BLaER1 (cell line): ENCODE measurements at regions not wholly inside any gene's neighbourhood (a gene's known extent, or its start where the extent isn't known, plus 50 kb on each side); places are given as distances from the start of the nearest gene placed in this dataset.
A peak's percentile ranks its signal among the peaks of the same experiment; 100 is the strongest.

Experiments
- H3K27ac ChIP-seq: shearing (Covaris generic); formaldehyde crosslinking; 2 replicates; pipeline ENCODE4 v1.8.1; 2022
- H3K27me3 ChIP-seq: shearing (Covaris generic); formaldehyde crosslinking; 2 replicates; pipeline ENCODE4 v1.8.1; 2022
- H3K36me3 ChIP-seq: shearing (Covaris generic); formaldehyde crosslinking; 2 replicates; pipeline ENCODE4 v1.8.1; 2022
- H3K4me1 ChIP-seq: shearing (Covaris generic); formaldehyde crosslinking; 2 replicates; pipeline ENCODE4 v1.8.1; 2022
- H3K4me2 ChIP-seq: shearing (Covaris generic); formaldehyde crosslinking; 2 replicates; pipeline ENCODE4 v1.8.1; 2022
- H3K4me3 ChIP-seq: shearing (Covaris generic); formaldehyde crosslinking; 2 replicates; pipeline ENCODE4 v1.8.1; 2022
- H3K9ac ChIP-seq: shearing (Covaris generic); formaldehyde crosslinking; 2 replicates; pipeline ENCODE4 v1.8.1; 2022
- H3K9me3 ChIP-seq: shearing (Covaris generic); formaldehyde crosslinking; 2 replicates; pipeline ENCODE4 v1.8.1; 2022
- H4K20me1 ChIP-seq: shearing (Covaris generic); formaldehyde crosslinking; 2 replicates; pipeline ENCODE4 v1.8.1; 2022
- Cebpa-rat ChIP-seq: shearing (Covaris generic); IDR thresholded peaks from 2 replicates; pipeline ENCODE4 v1.8.1; 2022

DNA sequence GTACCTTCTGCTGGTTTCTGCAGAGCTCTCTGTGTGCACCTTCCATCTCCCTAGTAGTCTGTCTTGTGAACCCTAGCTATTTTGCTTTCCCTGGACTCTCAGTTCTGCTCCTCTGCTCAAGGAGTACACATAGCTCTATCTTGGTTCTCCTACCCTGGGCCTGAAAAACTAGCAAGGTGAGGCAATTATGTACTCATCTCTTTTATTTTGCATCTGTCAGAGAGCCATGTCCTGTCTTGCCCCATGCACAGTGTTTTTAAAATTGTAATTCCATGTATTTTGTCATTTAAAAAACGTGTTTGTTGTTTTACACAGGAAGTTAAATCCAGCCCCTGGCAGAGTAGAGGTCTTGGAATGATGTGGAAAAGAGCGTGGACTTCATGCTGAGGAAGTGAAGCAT is 684.9 kb upstream of the CPEB2 start:
- H3K9ac ChIP-seq: no peak overlapping the region
- H3K27me3 ChIP-seq: no peaks in the 10 kb centered on the region
- no peak overlapping the region for H3K27ac ChIP-seq
- H3K4me2 ChIP-seq: no peak overlapping the region
- H3K4me1 ChIP-seq: peaks cover 7% of the 10 kb centered on the region
- H3K4me3 ChIP-seq: no peak overlapping the region
- H3K9me3 ChIP-seq: no peaks in the 10 kb centered on the region
- no peaks in the 10 kb centered on the region for H3K36me3 ChIP-seq
- no peak for TF ChIP-seq Cebpa-rat
- H4K20me1 ChIP-seq: no peaks in the 10 kb centered on the region

DNA sequence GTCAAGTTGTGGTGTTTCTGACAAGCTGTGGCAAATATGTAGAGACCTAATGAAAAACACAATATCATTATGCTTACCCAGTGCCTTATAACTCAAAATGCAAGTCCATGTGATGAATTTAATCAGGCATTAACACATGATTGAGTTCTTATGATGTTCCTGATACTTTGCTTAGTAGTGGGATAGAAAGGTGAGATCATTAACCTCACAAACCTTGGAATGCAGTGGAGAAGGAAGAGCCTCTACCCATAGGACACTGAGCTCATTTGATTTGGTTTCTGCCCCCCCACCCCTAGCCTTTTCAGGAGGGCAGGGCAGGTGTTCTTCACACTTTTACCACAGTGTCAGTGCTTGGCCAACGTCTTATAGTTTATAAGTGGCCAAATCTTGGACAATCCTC is 683.6 kb upstream of the CPEB2 start:
- TF ChIP-seq Cebpa-rat: no peak
- H3K9me3 ChIP-seq: no peaks in the 10 kb centered on the region
- H3K27me3 ChIP-seq: no peaks in the 10 kb centered on the region
- H3K27ac ChIP-seq: no peak overlapping the region
- H3K36me3 ChIP-seq: no peaks in the 10 kb centered on the region
- H3K4me3 ChIP-seq: no peak overlapping the region
- no peak overlapping the region for H3K4me2 ChIP-seq
- H4K20me1 ChIP-seq: no peaks in the 10 kb centered on the region
- no peak overlapping the region for H3K9ac ChIP-seq
- no peaks in the 10 kb centered on the region for H3K4me1 ChIP-seq

- H3K4me2 ChIP-seq: no peak overlapping the region
- no peaks in the 10 kb centered on the region for H4K20me1 ChIP-seq
- no peaks in the 10 kb centered on the region for H3K9me3 ChIP-seq
- no peaks in the 10 kb centered on the region for H3K36me3 ChIP-seq
- no peaks in the 10 kb centered on the region for H3K27me3 ChIP-seq
- H3K4me3 ChIP-seq: no peak overlapping the region
- no peak overlapping the region for H3K9ac ChIP-seq
- H3K27ac ChIP-seq: no peak overlapping the region
- TF ChIP-seq Cebpa-rat: no peak
- H3K4me1 ChIP-seq: no peaks in the 10 kb centered on the region
Observed at GRCh38 chr4:14321723-14322122, 680.6 kb upstream of the CPEB2 start.

DNA sequence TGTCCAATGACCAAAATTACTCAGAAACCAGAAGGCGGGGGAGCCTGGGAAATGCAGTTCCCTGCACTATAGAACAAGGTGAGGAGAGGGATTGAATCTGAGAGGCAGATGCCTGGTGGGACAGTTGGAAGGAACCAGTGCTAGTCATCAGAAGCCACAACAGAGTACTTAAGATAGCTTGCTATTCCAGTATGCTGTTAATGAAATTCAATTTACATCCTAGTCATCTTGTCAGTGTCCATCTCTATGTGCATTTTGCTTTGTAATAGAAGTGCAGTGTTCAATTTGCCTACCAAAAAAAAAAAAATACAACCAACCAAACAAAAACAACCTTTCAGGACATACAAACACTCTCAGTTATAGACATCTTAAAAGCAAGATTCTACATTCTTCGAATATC is 679.1 kb upstream of the CPEB2 start:
- H3K4me2 ChIP-seq: no peak overlapping the region
- no peak overlapping the region for H3K9ac ChIP-seq
- H3K36me3 ChIP-seq: no peaks in the 10 kb centered on the region
- no peaks in the 10 kb centered on the region for H4K20me1 ChIP-seq
- H3K4me3 ChIP-seq: no peak overlapping the region
- TF ChIP-seq Cebpa-rat: no peak
- no peaks in the 10 kb centered on the region for H3K4me1 ChIP-seq
- no peak overlapping the region for H3K27ac ChIP-seq
- no peaks in the 10 kb centered on the region for H3K9me3 ChIP-seq
- no peaks in the 10 kb centered on the region for H3K27me3 ChIP-seq

DNA sequence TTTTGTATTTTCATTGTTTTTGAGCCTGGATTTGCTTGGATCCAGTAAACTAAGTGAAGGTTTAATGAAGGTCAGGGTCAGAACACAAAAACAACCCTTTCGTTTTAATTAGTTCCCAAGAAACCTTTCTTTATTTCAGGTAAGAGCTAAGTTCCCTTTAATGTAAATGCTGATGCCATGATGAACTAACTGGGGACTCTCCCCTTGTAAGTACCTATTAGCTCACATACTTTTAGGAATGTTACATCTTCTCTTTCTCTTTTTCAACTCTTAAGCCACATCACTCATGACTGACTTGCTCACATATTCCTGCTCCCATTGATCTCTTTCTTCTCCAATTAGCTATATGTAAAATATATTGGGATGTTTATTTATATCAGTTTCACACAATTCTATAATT is 673.1 kb upstream of the CPEB2 start:
- H3K27me3 ChIP-seq: no peaks in the 10 kb centered on the region
- H3K4me1 ChIP-seq: no peaks in the 10 kb centered on the region
- no peaks in the 10 kb centered on the region for H4K20me1 ChIP-seq
- no peak overlapping the region for H3K27ac ChIP-seq
- H3K4me2 ChIP-seq: no peak overlapping the region
- H3K9me3 ChIP-seq: no peaks in the 10 kb centered on the region
- no peak for TF ChIP-seq Cebpa-rat
- H3K4me3 ChIP-seq: no peak overlapping the region
- H3K36me3 ChIP-seq: no peaks in the 10 kb centered on the region
- H3K9ac ChIP-seq: no peak overlapping the region

- H4K20me1 ChIP-seq: no peaks in the 10 kb centered on the region
- H3K4me2 ChIP-seq: no peak overlapping the region
- H3K9ac ChIP-seq: no peak overlapping the region
- H3K4me3 ChIP-seq: no peak overlapping the region
- H3K27me3 ChIP-seq: no peaks in the 10 kb centered on the region
- H3K4me1 ChIP-seq: no peaks in the 10 kb centered on the region
- no peaks in the 10 kb centered on the region for H3K36me3 ChIP-seq
- no peaks in the 10 kb centered on the region for H3K9me3 ChIP-seq
- TF ChIP-seq Cebpa-rat: no peak
- H3K27ac ChIP-seq: no peak overlapping the region
Observed at GRCh38 chr4:14333616-14334015, 668.7 kb upstream of the CPEB2 start.

- H3K9ac ChIP-seq: no peak overlapping the region
- no peak overlapping the region for H3K27ac ChIP-seq
- H3K9me3 ChIP-seq: no peaks in the 10 kb centered on the region
- H3K36me3 ChIP-seq: no peaks in the 10 kb centered on the region
- no peaks in the 10 kb centered on the region for H3K4me1 ChIP-seq
- TF ChIP-seq Cebpa-rat: no peak
- no peaks in the 10 kb centered on the region for H3K27me3 ChIP-seq
- H3K4me2 ChIP-seq: no peak overlapping the region
- no peak overlapping the region for H3K4me3 ChIP-seq
- H4K20me1 ChIP-seq: no peaks in the 10 kb centered on the region
Observed at GRCh38 chr4:14334166-14334565, 668.1 kb upstream of the CPEB2 start.

- H3K9ac ChIP-seq: no peak overlapping the region
- no peak overlapping the region for H3K27ac ChIP-seq
- no peaks in the 10 kb centered on the region for H3K36me3 ChIP-seq
- H3K4me1 ChIP-seq: no peaks in the 10 kb centered on the region
- no peak overlapping the region for H3K4me3 ChIP-seq
- no peaks in the 10 kb centered on the region for H3K9me3 ChIP-seq
- no peak for TF ChIP-seq Cebpa-rat
- H3K27me3 ChIP-seq: no peaks in the 10 kb centered on the region
- H3K4me2 ChIP-seq: no peak overlapping the region
- H4K20me1 ChIP-seq: no peaks in the 10 kb centered on the region
Observed at GRCh38 chr4:14335872-14336271, 666.4 kb upstream of the CPEB2 start.

DNA sequence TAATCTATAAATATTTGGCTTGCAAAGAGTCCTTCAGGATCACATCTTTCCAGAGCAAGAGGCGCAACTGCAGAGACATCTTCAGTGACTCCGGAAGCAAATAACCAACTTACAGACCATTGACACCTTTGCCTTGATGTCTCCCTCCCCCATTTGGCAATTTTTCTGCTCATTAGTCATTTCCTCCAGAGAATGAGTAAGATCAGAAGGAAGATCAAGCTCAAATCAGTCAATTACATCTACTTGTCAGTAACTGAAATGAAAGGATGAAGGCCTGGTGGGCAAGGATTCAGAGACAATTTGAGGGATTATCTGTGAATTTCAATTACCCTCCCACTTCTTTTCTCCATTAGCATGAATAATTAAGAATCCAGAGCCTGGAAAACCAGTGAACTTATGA is 665.6 kb upstream of the CPEB2 start:
- Histone ChIP-seq H3K4me3 (no peak overlapping the region), H3K9me3 (no peaks in the 10 kb centered on the region), H3K9ac (no peak overlapping the region), H4K20me1 (no peaks in the 10 kb centered on the region), H3K27me3 (no peaks in the 10 kb centered on the region), H3K4me2 (no peak overlapping the region), H3K27ac (no peak overlapping the region), H3K4me1 (no peaks in the 10 kb centered on the region), H3K36me3 (no peaks in the 10 kb centered on the region)
- TF ChIP-seq Cebpa-rat: no peak

- Histone ChIP-seq H3K4me1 (no peaks in the 10 kb centered on the region), H3K4me3 (no peak overlapping the region), H3K4me2 (no peak overlapping the region), H3K27me3 (no peaks in the 10 kb centered on the region), H3K9ac (no peak overlapping the region), H3K27ac (no peak overlapping the region), H4K20me1 (no peaks in the 10 kb centered on the region), H3K36me3 (no peaks in the 10 kb centered on the region), H3K9me3 (no peaks in the 10 kb centered on the region)
- TF ChIP-seq Cebpa-rat: peak; percentile 17; the same call in 1 of the 2 replicates
Observed at GRCh38 chr4:14337892-14338584, 664.2 kb upstream of the CPEB2 start.
